HEK293 (cell line): ENCODE measurements at regions not wholly inside any gene's neighbourhood (a gene's known extent, or its start where the extent isn't known, plus 50 kb on each side); places are given as distances from the start of the nearest gene placed in this dataset.

Source experiments
- CTCF ChIA-PET: fragments of 350-600 bp; formaldehyde crosslinking; extraction: SDS; loops from one replicate; lab custom pipeline; 2021; ENCODE audit warnings: antibody characterized with exemption; lab: Yijun Ruan, JAX
- POLR2A ChIA-PET: fragments of 300-600 bp; formaldehyde crosslinking; extraction: SDS; loops from one replicate; lab custom pipeline; 2020; ENCODE audit warnings: antibody characterized with exemption, inconsistent platforms; lab: Yijun Ruan, JAX
- H3K27ac ChIP-seq: fragments of 200-500 bp; sonication (Bioruptor generic); 2 replicates; pipeline ENCODE4 v1.5.1; 2014; ENCODE audit warnings: low read depth, low read length, control low read depth, inconsistent platforms; ENCODE audit errors: extremely low read depth
- H3K36me3 ChIP-seq, 2 experiments: fragments of 200-500 bp in 1 of 2; sonication (Bioruptor generic) in 1 of 2; 1 replicate in 1 of 2; 2 replicates in 1 of 2; pipeline ENCODE4 v1.5.1; 2014 to 2017; ENCODE audit warnings: inconsistent platforms in 2 of 2, low read length in 2 of 2; ENCODE audit not compliant: control insufficient read depth in 2 of 2, insufficient read depth in 1 of 2
- H3K4me1 ChIP-seq: fragments of 200-500 bp; sonication (Bioruptor generic); 2 replicates; pipeline ENCODE4 v1.5.1; 2014; ENCODE audit warnings: mild to moderate bottlenecking, low read length, inconsistent platforms; ENCODE audit not compliant: control insufficient read depth, insufficient read depth
- H3K4me3 ChIP-seq: 2 replicates; pipeline ENCODE4 v1.5.1; 2011; ENCODE audit warnings: low read depth, mild to moderate bottlenecking, control low read depth, low read length, moderate library complexity
- H3K9me3 ChIP-seq: fragments of 200-500 bp; sonication (Bioruptor generic); 2 replicates; pipeline ENCODE4 v1.5.1; 2014; ENCODE audit warnings: low read depth, low read length, inconsistent platforms; ENCODE audit not compliant: control insufficient read depth, insufficient read depth
- BCL11A ChIP-seq: fragments of 450-650 bp; formaldehyde crosslinking; IDR thresholded peaks from 2 replicates; pipeline ENCODE4 v1.5.1; 2016; ENCODE audit warnings: low read depth, missing biosample characterization, missing genetic modification characterization
- PBX3 ChIP-seq: sonication (generic); formaldehyde crosslinking; IDR thresholded peaks from 2 replicates; pipeline ENCODE4 v1.8.1; 2022; ENCODE audit warnings: mild to moderate bottlenecking, moderate library complexity, missing genetic modification reagents
- REPIN1 ChIP-seq: fragments of 450-650 bp; formaldehyde crosslinking; IDR thresholded peaks from 2 replicates; pipeline ENCODE4 v1.5.1; 2017; ENCODE audit warnings: missing biosample characterization, missing genetic modification characterization, low read depth
- SALL2 ChIP-seq: fragments of 450-650 bp; formaldehyde crosslinking; IDR thresholded peaks from 2 replicates; pipeline ENCODE4 v1.5.0; 2017; ENCODE audit warnings: missing biosample characterization, mild to moderate bottlenecking, missing genetic modification characterization, borderline replicate concordance
- WT1 ChIP-seq: fragments of 450-650 bp; formaldehyde crosslinking; IDR thresholded peaks from 2 replicates; pipeline ENCODE4 v1.5.1; 2016; ENCODE audit warnings: missing biosample characterization, missing genetic modification characterization
- ZBTB11 ChIP-seq: fragments of 450-650 bp; formaldehyde crosslinking; conservative IDR thresholded peaks from 2 replicates; pipeline ENCODE4 v1.5.1; 2016; ENCODE audit warnings: low read depth, missing biosample characterization, missing genetic modification characterization
- ZBTB26 ChIP-seq: fragments of 450-650 bp; formaldehyde crosslinking; optimal IDR thresholded peaks from 2 replicates; pipeline ENCODE3; 2016; ENCODE audit warnings: missing biosample characterization, mild to moderate bottlenecking, missing genetic modification characterization
- ZBTB44 ChIP-seq: fragments of 450-650 bp; IDR thresholded peaks from 2 replicates; pipeline ENCODE4 v1.5.1; 2018; ENCODE audit warnings: missing biosample characterization, mild to moderate bottlenecking, missing genetic modification characterization
- ZFP41 ChIP-seq: fragments of 450-650 bp; formaldehyde crosslinking; IDR thresholded peaks from 2 replicates; pipeline ENCODE4 v1.5.1; 2016; ENCODE audit warnings: missing biosample characterization, missing genetic modification characterization, borderline replicate concordance
- ZNF138 ChIP-seq: fragments of 450-650 bp; formaldehyde crosslinking; IDR thresholded peaks from 2 replicates; pipeline ENCODE4 v1.5.1; 2016; ENCODE audit warnings: missing biosample characterization, missing genetic modification characterization, borderline replicate concordance
- ZNF292 ChIP-seq: fragments of 450-650 bp; formaldehyde crosslinking; IDR thresholded peaks from 2 replicates; pipeline ENCODE4 v1.5.1; 2016; ENCODE audit warnings: low read depth, missing biosample characterization, missing genetic modification characterization, borderline replicate concordance
- ZNF335 ChIP-seq: fragments of 450-650 bp; formaldehyde crosslinking; conservative IDR thresholded peaks from 2 replicates; pipeline ENCODE4 v1.5.1; 2016; ENCODE audit warnings: missing biosample characterization, missing genetic modification characterization
- ZNF366 ChIP-seq: fragments of 450-650 bp; formaldehyde crosslinking; conservative IDR thresholded peaks from 2 replicates; pipeline ENCODE4 v1.5.1; 2016; ENCODE audit warnings: missing biosample characterization, missing genetic modification characterization
- ZNF423 ChIP-seq: fragments of 450-650 bp; formaldehyde crosslinking; IDR thresholded peaks from 2 replicates; pipeline ENCODE4 v1.5.1; 2016; ENCODE audit warnings: missing biosample characterization, missing genetic modification characterization
- ZNF48 ChIP-seq: fragments of 450-650 bp; formaldehyde crosslinking; IDR thresholded peaks from 2 replicates; pipeline ENCODE4 v1.5.1; 2016; ENCODE audit warnings: missing biosample characterization, missing genetic modification characterization
- ZNF518A ChIP-seq: fragments of 450-650 bp; formaldehyde crosslinking; conservative IDR thresholded peaks from 2 replicates; pipeline ENCODE4 v1.5.1; 2016; ENCODE audit warnings: low read depth, missing biosample characterization, missing genetic modification characterization
- ZNF521 ChIP-seq: fragments of 450-650 bp; formaldehyde crosslinking; IDR thresholded peaks from 2 replicates; pipeline ENCODE4 v1.5.1; 2017; ENCODE audit warnings: missing biosample characterization, mild to moderate bottlenecking, missing genetic modification characterization
- ZNF529 ChIP-seq: fragments of 450-650 bp; formaldehyde crosslinking; IDR thresholded peaks from 2 replicates; pipeline ENCODE4 v1.5.1; 2017; ENCODE audit warnings: missing genetic modification characterization, missing biosample characterization; ENCODE audit not compliant: insufficient replicate concordance
- ZNF626 ChIP-seq: fragments of 450-650 bp; sonication (Bioruptor Pico); formaldehyde crosslinking; IDR thresholded peaks from 2 replicates; pipeline ENCODE4 v1.5.1; 2018; ENCODE audit warnings: missing biosample characterization, missing genetic modification characterization, inconsistent platforms
- ZNF76 ChIP-seq: fragments of 450-650 bp; formaldehyde crosslinking; IDR thresholded peaks from 2 replicates; pipeline ENCODE4; 2016; ENCODE audit warnings: low read depth, missing biosample characterization, missing genetic modification characterization, borderline replicate concordance
- ZNF791 ChIP-seq: fragments of 450-650 bp; formaldehyde crosslinking; IDR thresholded peaks from 2 replicates; pipeline ENCODE4 v1.5.1; 2016; ENCODE audit warnings: missing biosample characterization, missing genetic modification characterization

DNA sequence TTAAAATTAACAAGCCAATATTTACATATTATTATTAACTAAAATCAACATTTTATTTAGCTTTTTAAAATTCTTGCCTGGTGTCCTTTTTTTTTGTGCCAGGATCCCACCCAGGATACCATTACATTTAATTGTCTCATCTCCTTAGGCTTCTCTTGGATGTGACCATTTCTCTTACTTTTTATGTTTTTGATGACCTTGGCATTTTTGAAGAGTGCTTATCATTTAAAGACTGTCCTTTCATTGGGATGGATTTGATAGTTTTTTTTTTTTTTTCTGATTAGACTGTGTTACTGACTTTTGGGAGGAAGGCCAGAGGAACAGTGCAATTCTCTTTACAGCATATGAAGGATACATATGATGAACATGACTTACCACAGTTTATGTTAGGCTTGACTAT lies 181.4 kb upstream of the SMIM30 start (continued):
- TF ChIP-seq ZBTB26 (tag by site-specific recombination) (no peak), SALL2 (tag by site-specific recombination) (no peak), ZNF292 (no peak), ZFP41 (tag by site-specific recombination) (no peak), ZNF138 (tag by site-specific recombination) (no peak), REPIN1 (tag by site-specific recombination) (no peak)

DNA sequence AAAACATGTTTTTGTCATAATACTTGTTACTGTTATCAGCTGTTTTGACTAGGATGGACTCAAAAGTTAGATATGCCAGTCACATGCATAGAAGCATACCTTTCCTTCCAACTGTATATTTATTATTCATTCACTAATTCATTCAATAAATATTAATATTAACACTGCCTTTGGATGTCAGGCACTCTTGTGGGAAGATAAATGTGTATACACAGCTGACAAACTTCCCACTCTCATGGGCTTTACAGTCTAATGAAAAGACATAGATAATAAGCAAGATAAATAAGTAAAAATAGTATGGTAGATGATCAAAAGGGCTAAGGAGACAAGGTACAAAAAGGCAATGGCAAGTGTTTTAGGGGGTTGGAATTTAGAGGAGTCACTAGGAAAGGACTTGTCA lies 180.1 kb upstream of the SMIM30 start:
- no peaks in the 10 kb centered on the region for H3K4me1 ChIP-seq
- no peak overlapping the region for H3K27ac ChIP-seq
- H3K4me3 ChIP-seq, result no peak overlapping the region
- H3K9me3 ChIP-seq, result no peaks in the 10 kb centered on the region
- H3K36me3 ChIP-seq, result no peaks in the 10 kb centered on the region
- CTCF ChIA-PET, result no interaction called here
- TF ChIP-seq ZNF48, result no peak
- POLR2A ChIA-PET, result no interaction called here

GRCh38 chr7:113294750-113295149 lies 176.4 kb upstream of the SMIM30 start:
- ChIA-PET POLR2A (no interaction called here), CTCF (no interaction called here)
- Histone ChIP-seq H3K27ac (no peak overlapping the region), H3K4me1 (no peaks in the 10 kb centered on the region), H3K36me3 (no peaks in the 10 kb centered on the region), H3K4me3 (no peak overlapping the region), H3K9me3 (no peaks in the 10 kb centered on the region)
- no peak for TF ChIP-seq ZNF335 (tag by site-specific recombination)
- no peak for TF ChIP-seq ZNF529
- no peak for TF ChIP-seq ZNF521
- no peak for TF ChIP-seq ZBTB44 (tag by site-specific recombination)
- no peak for TF ChIP-seq ZNF626 (tag by site-specific recombination)
- no peak for TF ChIP-seq ZNF423 (tag by site-specific recombination)
- no peak for TF ChIP-seq ZNF791 (tag by site-specific recombination)
- no peak for TF ChIP-seq PBX3 (CRISPR knock-in tag)
- no peak for TF ChIP-seq ZNF366 (tag by site-specific recombination)
- TF ChIP-seq BCL11A (tag by site-specific recombination), result no peak
- TF ChIP-seq ZNF518A (tag by site-specific recombination), result no peak
- TF ChIP-seq WT1 (tag by site-specific recombination), result no peak
- no peak for TF ChIP-seq ZNF76
- no peak for TF ChIP-seq ZBTB11 (tag by site-specific recombination)
